ENCODE measurements at regions not wholly inside any gene's neighbourhood (a gene's known extent, or its start where the extent isn't known, plus 50 kb on each side); places are given as distances from the start of the nearest gene placed in this dataset.

DNA sequence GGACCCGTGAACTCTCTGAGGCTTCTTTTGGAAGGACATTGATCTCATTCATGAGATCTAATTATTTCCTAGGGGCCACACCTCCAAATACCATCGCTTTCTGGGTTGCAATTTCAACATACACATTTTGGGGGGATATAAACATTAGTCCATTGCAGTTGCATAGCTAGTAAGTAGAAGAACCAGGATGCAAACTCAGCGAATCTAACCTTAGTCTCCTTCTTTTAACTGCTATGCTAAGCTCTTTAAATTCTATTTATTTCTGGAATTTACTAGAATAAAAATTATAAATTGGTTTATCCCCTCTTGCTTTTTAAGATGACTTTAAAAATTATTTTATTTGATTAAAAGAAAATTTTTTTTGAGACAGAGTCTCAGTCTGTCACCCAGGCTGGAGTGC is 232.5 kb upstream of the EEF2KMT start:
- no peaks in the 10 kb centered on the region for H3K4me1 ChIP-seq (ENCODE audit: insufficient read depth, low read length)
- no peak overlapping the region for H2AFZ ChIP-seq (ENCODE audit: low read length)
- intact Hi-C loops (cut with micrococcal nuclease), result no loop called here
- BruUV-seq (replicated peaks), result no TSS peak
- H3K4me2 ChIP-seq (ENCODE audit: low read length), result no peak overlapping the region
- no peak for TF ChIP-seq EZH2phosphoT487 (IDR thresholded peaks at IDR 0.05; ENCODE audit: borderline replicate concordance, low read length)
- TF ChIP-seq CTCF (conservative IDR thresholded peaks at IDR 0.05; ENCODE audit: low read depth, low read length), result no peak
- no peak for TF ChIP-seq EZH2 (IDR thresholded peaks at IDR 0.05; ENCODE audit: low read length, unreplicated experiment)
- no peaks in the 10 kb centered on the region for H3F3A ChIP-seq (ENCODE audit: low read length, unreplicated experiment)
- H3K4me3 ChIP-seq (ENCODE audit: low read length), result no peak overlapping the region
- no peak overlapping the region for H3K9ac ChIP-seq (ENCODE audit: low read length)
- H4K20me1 ChIP-seq (ENCODE audit: low read length), result no peaks in the 10 kb centered on the region
- no peaks in the 10 kb centered on the region for H3K9me3 ChIP-seq (ENCODE audit: low read length)
- no peaks in the 10 kb centered on the region for H3K9me2 ChIP-seq (replicated peaks; ENCODE audit: low read length)
- CTCF ChIA-PET, result no interaction called here
- ATAC-seq (no peak), DNase-seq (no peak)
- no peaks in the 10 kb centered on the region for H3K79me2 ChIP-seq (ENCODE audit: low read length)
- H3K36me3 ChIP-seq (ENCODE audit: low read depth, low read length), result no peaks in the 10 kb centered on the region
- no peak overlapping the region for H3K27ac ChIP-seq (ENCODE audit: low read length)
- H3K27me3 ChIP-seq (ENCODE audit: low read length), result no peaks in the 10 kb centered on the region; the same call in 1 of the 2 replicates
- POLR2A ChIA-PET (ENCODE audit: unreplicated experiment), result no interaction called here

GRCh38 chr16:5328546-5328945 is 231.0 kb upstream of the EEF2KMT start:
- Histone ChIP-seq H2AFZ (ENCODE audit: low read length) (no peak overlapping the region), H3K27ac (ENCODE audit: low read length) (no peak overlapping the region), H3K9ac (ENCODE audit: low read length) (no peak overlapping the region), H3F3A (ENCODE audit: low read length, unreplicated experiment) (no peaks in the 10 kb centered on the region), H3K9me3 (ENCODE audit: low read length) (no peaks in the 10 kb centered on the region), H3K36me3 (ENCODE audit: low read depth, low read length) (no peaks in the 10 kb centered on the region), H3K4me1 (ENCODE audit: insufficient read depth, low read length) (no peaks in the 10 kb centered on the region), H3K4me3 (ENCODE audit: low read length) (no peak overlapping the region), H3K79me2 (ENCODE audit: low read length) (no peaks in the 10 kb centered on the region), H3K9me2 (replicated peaks; ENCODE audit: low read length) (no peaks in the 10 kb centered on the region), H4K20me1 (ENCODE audit: low read length) (no peaks in the 10 kb centered on the region), H3K27me3 (ENCODE audit: low read length) (no peaks in the 10 kb centered on the region; the same call in 1 of the 2 replicates), H3K4me2 (ENCODE audit: low read length) (no peak overlapping the region)
- DNase-seq (no peak), ATAC-seq (no peak)
- TF ChIP-seq CTCF (conservative IDR thresholded peaks at IDR 0.05; ENCODE audit: low read depth, low read length), result no peak
- intact Hi-C loops (cut with micrococcal nuclease), result no loop called here
- no TSS peak for BruUV-seq (replicated peaks)
- ChIA-PET POLR2A (ENCODE audit: unreplicated experiment) (no interaction called here), CTCF (no interaction called here)

DNA sequence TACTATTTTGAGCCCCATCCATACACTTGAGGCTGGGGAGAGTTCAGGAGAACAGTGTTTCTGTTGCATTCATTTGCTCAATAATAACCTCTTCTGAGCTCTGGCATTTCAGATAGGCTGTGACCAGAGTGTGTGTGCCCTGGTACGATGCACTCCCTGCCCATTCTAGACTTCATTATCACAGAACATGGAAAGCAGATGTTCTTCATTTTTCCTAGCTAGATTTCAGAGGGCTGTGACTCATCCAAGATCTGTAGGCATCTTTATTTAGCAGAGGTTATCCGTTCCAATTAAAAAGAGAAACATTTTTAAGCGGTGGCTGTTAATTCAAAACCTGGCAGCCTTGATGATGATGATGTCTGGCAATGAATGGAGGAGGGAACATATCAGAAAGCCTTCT is 228.8 kb upstream of the EEF2KMT start:
- ChIA-PET POLR2A (ENCODE audit: unreplicated experiment) (no interaction called here), CTCF (no interaction called here)
- Histone ChIP-seq H4K20me1 (ENCODE audit: low read length) (no peaks in the 10 kb centered on the region), H3K9me3 (ENCODE audit: low read length) (no peaks in the 10 kb centered on the region), H2AFZ (ENCODE audit: low read length) (no peak overlapping the region), H3K27me3 (ENCODE audit: low read length) (no peaks in the 10 kb centered on the region; the same call in 1 of the 2 replicates), H3K4me2 (ENCODE audit: low read length) (no peak overlapping the region), H3K4me3 (ENCODE audit: low read length) (no peak overlapping the region), H3K9me2 (replicated peaks; ENCODE audit: low read length) (no peaks in the 10 kb centered on the region), H3K79me2 (ENCODE audit: low read length) (no peaks in the 10 kb centered on the region), H3K4me1 (ENCODE audit: insufficient read depth, low read length) (no peaks in the 10 kb centered on the region), H3K9ac (ENCODE audit: low read length) (no peak overlapping the region), H3K27ac (ENCODE audit: low read length) (no peak overlapping the region), H3K36me3 (ENCODE audit: low read depth, low read length) (no peaks in the 10 kb centered on the region), H3F3A (ENCODE audit: low read length, unreplicated experiment) (no peaks in the 10 kb centered on the region)
- no TSS peak for BruUV-seq (replicated peaks)
- no peak for TF ChIP-seq CTCF (conservative IDR thresholded peaks at IDR 0.05; ENCODE audit: low read depth, low read length)
- intact Hi-C loops (cut with micrococcal nuclease), result no loop called here
- DNase-seq (no peak), ATAC-seq (no peak)
